Astrocyte of the hippocampus (primary cell): ENCODE measurements at regions not wholly inside any gene's neighbourhood (a gene's known extent, or its start where the extent isn't known, plus 50 kb on each side); places are given as distances from the start of the nearest gene placed in this dataset.
A peak's percentile ranks its signal among the peaks of the same experiment; 100 is the strongest.
"Not testable (repeated sequence)": the region's sequence is repeated elsewhere in the genome, so short reads cannot be mapped to it uniquely, and the experiment has no call there.

Source experiments
- DNase-seq: peaks from one replicate; pipeline ENCODE4 v3.0.0; 2011; ENCODE audit warnings: low read depth, low spot score

- DNase-seq: no peak
These were observed 58.0 kb downstream of the CGGBP1 start for GRCh38 chr3:88000853-88001252.

- no peak for DNase-seq
These were observed 60.8 kb downstream of the CGGBP1 start for GRCh38 chr3:87997966-87998365.

- peak; percentile 54 for DNase-seq
These were observed 61.5 kb downstream of the CGGBP1 start for GRCh38 chr3:87997298-87997697.

GRCh38 chr3:87996882-87997281 lies 61.9 kb downstream of the CGGBP1 start:
- no peak for DNase-seq

- DNase-seq: no peak
These were observed 65.2 kb downstream of the CGGBP1 start for GRCh38 chr3:87993566-87993965.

- peak; percentile 23 for DNase-seq
These were observed 70.9 kb downstream of the CGGBP1 start for GRCh38 chr3:87987952-87988351.

GRCh38 chr3:87982421-87982820 lies 76.4 kb downstream of the CGGBP1 start:
- DNase-seq: no peak

GRCh38 chr3:87979527-87979926 lies 79.3 kb downstream of the CGGBP1 start:
- DNase-seq: no peak

- DNase-seq: no peak
These were observed 81.0 kb downstream of the CGGBP1 start for GRCh38 chr3:87977765-87978164.

- DNase-seq: no peak
These were observed 83.1 kb downstream of the CGGBP1 start for GRCh38 chr3:87975716-87976115.

GRCh38 chr3:87973906-87974305 lies 84.9 kb downstream of the CGGBP1 start:
- no peak for DNase-seq

GRCh38 chr3:87969620-87970019 lies 89.2 kb downstream of the CGGBP1 start:
- DNase-seq: no peak

- DNase-seq: no peak
These were observed 90.1 kb downstream of the CGGBP1 start for GRCh38 chr3:87968668-87969067.

- no peak for DNase-seq
These were observed 100.5 kb downstream of the CGGBP1 start for GRCh38 chr3:87958289-87958688.

- no peak for DNase-seq
These were observed 101.2 kb downstream of the CGGBP1 start for GRCh38 chr3:87957575-87957974.

- DNase-seq: no peak
These were observed 109.0 kb downstream of the CGGBP1 start for GRCh38 chr3:87949879-87950208.

GRCh38 chr3:87949189-87949878 lies 109.5 kb downstream of the CGGBP1 start:
- no peak for DNase-seq

- DNase-seq: not testable (repeated sequence)
These were observed 112.8 kb downstream of the CGGBP1 start for GRCh38 chr3:87946007-87946406.

GRCh38 chr3:87942256-87942655 lies 116.5 kb downstream of the CGGBP1 start:
- DNase-seq: not testable (repeated sequence)

GRCh38 chr3:87924485-87924884 lies 134.3 kb downstream of the CGGBP1 start:
- no peak for DNase-seq

GRCh38 chr3:87920549-87920948 lies 138.3 kb downstream of the CGGBP1 start:
- DNase-seq: no peak

GRCh38 chr3:87901141-87901540 lies 157.7 kb downstream of the CGGBP1 start:
- no peak for DNase-seq

- no peak for DNase-seq
These were observed 158.7 kb downstream of the CGGBP1 start for GRCh38 chr3:87900061-87900460.

GRCh38 chr3:87898971-87899370 lies 159.8 kb downstream of the CGGBP1 start:
- DNase-seq: no peak
